HEK293 (cell line): ENCODE measurements at regions not wholly inside any gene's neighbourhood (a gene's known extent, or its start where the extent isn't known, plus 50 kb on each side); places are given as distances from the start of the nearest gene placed in this dataset.

Source experiments
- CTCF ChIA-PET: fragments of 350-600 bp; formaldehyde crosslinking; extraction: SDS; loops from one replicate; lab custom pipeline; 2021; ENCODE audit warnings: antibody characterized with exemption; lab: Yijun Ruan, JAX
- POLR2A ChIA-PET: fragments of 300-600 bp; formaldehyde crosslinking; extraction: SDS; loops from one replicate; lab custom pipeline; 2020; ENCODE audit warnings: antibody characterized with exemption, inconsistent platforms; lab: Yijun Ruan, JAX
- H3K27ac ChIP-seq: fragments of 200-500 bp; sonication (Bioruptor generic); 2 replicates; pipeline ENCODE4 v1.5.1; 2014; ENCODE audit warnings: low read depth, low read length, control low read depth, inconsistent platforms; ENCODE audit errors: extremely low read depth
- H3K36me3 ChIP-seq, 2 experiments: fragments of 200-500 bp in 1 of 2; sonication (Bioruptor generic) in 1 of 2; 1 replicate in 1 of 2; 2 replicates in 1 of 2; pipeline ENCODE4 v1.5.1; 2014 to 2017; ENCODE audit warnings: inconsistent platforms in 2 of 2, low read length in 2 of 2; ENCODE audit not compliant: control insufficient read depth in 2 of 2, insufficient read depth in 1 of 2
- H3K4me1 ChIP-seq: fragments of 200-500 bp; sonication (Bioruptor generic); 2 replicates; pipeline ENCODE4 v1.5.1; 2014; ENCODE audit warnings: mild to moderate bottlenecking, low read length, inconsistent platforms; ENCODE audit not compliant: control insufficient read depth, insufficient read depth
- H3K4me3 ChIP-seq: 2 replicates; pipeline ENCODE4 v1.5.1; 2011; ENCODE audit warnings: low read depth, mild to moderate bottlenecking, control low read depth, low read length, moderate library complexity
- H3K9me3 ChIP-seq: fragments of 200-500 bp; sonication (Bioruptor generic); 2 replicates; pipeline ENCODE4 v1.5.1; 2014; ENCODE audit warnings: low read depth, low read length, inconsistent platforms; ENCODE audit not compliant: control insufficient read depth, insufficient read depth
- BCL11B ChIP-seq: fragments of 450-650 bp; formaldehyde crosslinking; IDR thresholded peaks from 2 replicates; pipeline ENCODE4 v1.5.1; 2016; ENCODE audit warnings: low read depth, missing biosample characterization, missing genetic modification characterization
- HIC1 ChIP-seq: fragments of 450-650 bp; formaldehyde crosslinking; IDR thresholded peaks from 2 replicates; pipeline ENCODE4 v1.5.1; 2016; ENCODE audit warnings: missing biosample characterization, missing genetic modification characterization
- MEIS1 ChIP-seq: sonication (generic); formaldehyde crosslinking; IDR thresholded peaks from 2 replicates; pipeline ENCODE4 v1.8.1; 2022; ENCODE audit warnings: missing genetic modification reagents, mild to moderate bottlenecking, borderline replicate concordance
- PATZ1 ChIP-seq: fragments of 450-650 bp; formaldehyde crosslinking; IDR thresholded peaks from 2 replicates; pipeline ENCODE4 v1.5.1; 2016; ENCODE audit warnings: missing biosample characterization, missing genetic modification characterization
- RBAK ChIP-seq: fragments of 450-650 bp; formaldehyde crosslinking; IDR thresholded peaks from 2 replicates; pipeline ENCODE4 v1.5.1; 2016; ENCODE audit warnings: missing biosample characterization, missing genetic modification characterization
- SCRT1 ChIP-seq: fragments of 450-650 bp; formaldehyde crosslinking; IDR thresholded peaks from 2 replicates; pipeline ENCODE4 v1.5.1; 2016; ENCODE audit warnings: missing biosample characterization, missing genetic modification characterization, borderline replicate concordance
- SP3 ChIP-seq: fragments of 450-650 bp; formaldehyde crosslinking; IDR thresholded peaks from 2 replicates; pipeline ENCODE4 v1.5.1; 2016; ENCODE audit warnings: missing biosample characterization, missing genetic modification characterization
- ZBTB8A ChIP-seq: fragments of 450-650 bp; formaldehyde crosslinking; IDR thresholded peaks from 2 replicates; pipeline ENCODE4 v1.5.1; 2016; ENCODE audit warnings: missing biosample characterization, missing genetic modification characterization
- ZNF10 ChIP-seq: fragments of 450-650 bp; formaldehyde crosslinking; IDR thresholded peaks from 2 replicates; pipeline ENCODE4 v1.5.1; 2017; ENCODE audit warnings: missing biosample characterization, missing genetic modification characterization
- ZNF133 ChIP-seq: fragments of 450-650 bp; formaldehyde crosslinking; IDR thresholded peaks from 2 replicates; pipeline ENCODE4 v1.5.1; 2016; ENCODE audit warnings: missing biosample characterization, missing genetic modification characterization
- ZNF184 ChIP-seq: fragments of 450-650 bp; IDR thresholded peaks from 2 replicates; pipeline ENCODE4 v1.5.1; 2018; ENCODE audit warnings: missing biosample characterization, mild to moderate bottlenecking, missing genetic modification characterization
- ZNF214 ChIP-seq: fragments of 450-650 bp; formaldehyde crosslinking; IDR thresholded peaks from 2 replicates; pipeline ENCODE4 v1.5.1; 2017; ENCODE audit warnings: missing biosample characterization, mild to moderate bottlenecking, missing genetic modification characterization, borderline replicate concordance
- ZNF223 ChIP-seq: fragments of 450-650 bp; formaldehyde crosslinking; IDR thresholded peaks from 2 replicates; pipeline ENCODE4 v1.5.1; 2016; ENCODE audit warnings: missing biosample characterization, missing genetic modification characterization
- ZNF24 ChIP-seq: fragments of 450-650 bp; formaldehyde crosslinking; IDR thresholded peaks from 2 replicates; pipeline ENCODE4 v1.5.1; 2016; ENCODE audit warnings: missing biosample characterization, missing genetic modification characterization
- ZNF266 ChIP-seq: fragments of 450-650 bp; formaldehyde crosslinking; IDR thresholded peaks from 2 replicates; pipeline ENCODE4 v1.5.1; 2016; ENCODE audit warnings: missing biosample characterization, missing genetic modification characterization, low read depth
- ZNF423 ChIP-seq: fragments of 450-650 bp; formaldehyde crosslinking; IDR thresholded peaks from 2 replicates; pipeline ENCODE4 v1.5.1; 2016; ENCODE audit warnings: missing biosample characterization, missing genetic modification characterization
- ZNF596 ChIP-seq: fragments of 450-650 bp; IDR thresholded peaks from 2 replicates; pipeline ENCODE4 v1.5.0; 2018; ENCODE audit warnings: missing biosample characterization, mild to moderate bottlenecking, missing genetic modification characterization, moderate library complexity
- ZNF623 ChIP-seq: fragments of 450-650 bp; formaldehyde crosslinking; IDR thresholded peaks from 2 replicates; pipeline ENCODE4 v1.5.1; 2016; ENCODE audit warnings: missing biosample characterization, missing genetic modification characterization
- ZNF658 ChIP-seq: fragments of 450-650 bp; formaldehyde crosslinking; IDR thresholded peaks from 2 replicates; pipeline ENCODE4; 2016; ENCODE audit warnings: missing biosample characterization, missing genetic modification characterization
- ZNF660 ChIP-seq: fragments of 450-650 bp; IDR thresholded peaks from 2 replicates; pipeline ENCODE4 v1.5.1; 2018; ENCODE audit warnings: missing biosample characterization, mild to moderate bottlenecking, missing genetic modification characterization
- ZNF747 ChIP-seq: fragments of 450-650 bp; formaldehyde crosslinking; IDR thresholded peaks from 2 replicates; pipeline ENCODE4 v1.5.1; 2016; ENCODE audit warnings: missing biosample characterization, missing genetic modification characterization
- ZNF830 ChIP-seq: fragments of 450-650 bp; IDR thresholded peaks from 2 replicates; pipeline ENCODE4 v1.5.0; 2018; ENCODE audit warnings: missing biosample characterization, missing genetic modification characterization, low read depth, mild to moderate bottlenecking, moderate library complexity
- ZNF843 ChIP-seq: fragments of 450-650 bp; formaldehyde crosslinking; IDR thresholded peaks from 2 replicates; pipeline ENCODE4 v1.5.1; 2016; ENCODE audit warnings: missing biosample characterization, missing genetic modification characterization
- ZXDB ChIP-seq: fragments of 450-650 bp; formaldehyde crosslinking; IDR thresholded peaks from 2 replicates; pipeline ENCODE4 v1.5.1; 2016; ENCODE audit warnings: missing biosample characterization, missing genetic modification characterization
- TF ChIP-seq, protein P1 (sequence below): fragments of 450-650 bp; formaldehyde crosslinking; IDR thresholded peaks from 2 replicates; pipeline ENCODE4 v1.5.1; 2016; ENCODE audit warnings: missing biosample characterization, missing genetic modification characterization

- TF ChIP-seq ZNF133 (tag by site-specific recombination) (no peak), SCRT1 (tag by site-specific recombination) (no peak), ZNF658 (tag by site-specific recombination) (no peak), ZNF843 (tag by site-specific recombination) (no peak), ZNF214 (tag by site-specific recombination) (no peak), ZNF623 (no peak), ZNF266 (tag by site-specific recombination) (no peak), ZNF24 (tag by site-specific recombination) (no peak)
- TF ChIP-seq, protein P1, sequence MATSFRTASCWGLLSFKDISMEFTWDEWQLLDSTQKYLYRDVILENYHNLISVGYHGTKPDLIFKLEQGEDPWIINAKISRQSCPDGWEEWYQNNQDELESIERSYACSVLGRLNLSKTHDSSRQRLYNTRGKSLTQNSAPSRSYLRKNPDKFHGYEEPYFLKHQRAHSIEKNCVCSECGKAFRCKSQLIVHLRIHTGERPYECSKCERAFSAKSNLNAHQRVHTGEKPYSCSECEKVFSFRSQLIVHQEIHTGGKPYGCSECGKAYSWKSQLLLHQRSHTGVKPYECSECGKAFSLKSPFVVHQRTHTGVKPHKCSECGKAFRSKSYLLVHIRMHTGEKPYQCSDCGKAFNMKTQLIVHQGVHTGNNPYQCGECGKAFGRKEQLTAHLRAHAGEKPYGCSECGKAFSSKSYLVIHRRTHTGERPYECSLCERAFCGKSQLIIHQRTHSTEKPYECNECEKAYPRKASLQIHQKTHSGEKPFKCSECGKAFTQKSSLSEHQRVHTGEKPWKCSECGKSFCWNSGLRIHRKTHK (tag by site-specific recombination), result no peak
- CTCF ChIA-PET, result interaction anchor here (0.7 to 1.0 kb wide), 4 partner anchors 10 to 196 kb away, joined by 3 to 4 read pairs (median 3); no protein-coding TSS in a partner anchor
- POLR2A ChIA-PET, result no interaction called here
Measured at GRCh38 chr5:14069021-14069420, 74.1 kb upstream of the TRIO start.

GRCh38 chr5:14068136-14068535, 75.0 kb upstream of the TRIO start:
- Histone ChIP-seq H3K4me1 (no peaks in the 10 kb centered on the region), H3K9me3 (no peaks in the 10 kb centered on the region), H3K36me3 (no peaks in the 10 kb centered on the region), H3K27ac (no peak overlapping the region), H3K4me3 (no peak overlapping the region)
- TF ChIP-seq HIC1 (tag by site-specific recombination) (no peak), ZNF830 (no peak), ZNF596 (no peak), ZNF223 (tag by site-specific recombination) (no peak), ZNF660 (tag by site-specific recombination) (no peak), MEIS1 (CRISPR knock-in tag) (no peak), ZBTB8A (no peak), ZNF184 (tag by site-specific recombination) (no peak), SP3 (no peak), RBAK (tag by site-specific recombination) (no peak), ZNF423 (tag by site-specific recombination) (no peak), BCL11B (tag by site-specific recombination) (no peak), ZXDB (tag by site-specific recombination) (no peak)
- CTCF ChIA-PET, result no interaction called here
- POLR2A ChIA-PET, result no interaction called here

More at GRCh38 chr5:14069021-14069420, 74.1 kb upstream of the TRIO start:
- Histone ChIP-seq H3K9me3 (no peaks in the 10 kb centered on the region), H3K4me3 (no peak overlapping the region), H3K36me3 (no peaks in the 10 kb centered on the region), H3K27ac (no peak overlapping the region), H3K4me1 (no peaks in the 10 kb centered on the region)

GRCh38 chr5:14066326-14066725, 76.8 kb upstream of the TRIO start:
- no peak overlapping the region for H3K4me3 ChIP-seq
- ChIA-PET POLR2A (no interaction called here), CTCF (no interaction called here)
- no peaks in the 10 kb centered on the region for H3K4me1 ChIP-seq
- no peak for TF ChIP-seq ZNF747 (tag by site-specific recombination)
- TF ChIP-seq ZNF10, result no peak
- no peak for TF ChIP-seq PATZ1 (tag by site-specific recombination)
- H3K36me3 ChIP-seq, result no peaks in the 10 kb centered on the region
- no peak overlapping the region for H3K27ac ChIP-seq
- H3K9me3 ChIP-seq, result no peaks in the 10 kb centered on the region
